KMS-11 (cell line): ENCODE measurements at regions not wholly inside any gene's neighbourhood (a gene's known extent, or its start where the extent isn't known, plus 50 kb on each side); places are given as distances from the start of the nearest gene placed in this dataset.
"Not testable (repeated sequence)": the region's sequence is repeated elsewhere in the genome, so short reads cannot be mapped to it uniquely, and the experiment has no call there.

Source experiments
- H2AFZ ChIP-seq: fragments of 200-600 bp; sonication (generic); 2 replicates; pipeline ENCODE4 v1.6.1; 2016; ENCODE audit warnings: antibody characterized with exemption, mixed run types, low read depth
- H3K27ac ChIP-seq: fragments of 200-600 bp; sonication (generic); 2 replicates; pipeline ENCODE4 v1.6.1; 2016; ENCODE audit warnings: mild to moderate bottlenecking, mixed run types
- H3K27me3 ChIP-seq: fragments of 200-600 bp; sonication (generic); 2 replicates; pipeline ENCODE4 v1.6.1; 2017; ENCODE audit warnings: mild to moderate bottlenecking, low read depth, mixed run types, moderate library complexity; ENCODE audit not compliant: insufficient read depth
- H3K36me3 ChIP-seq: fragments of 200-600 bp; sonication (generic); 2 replicates; pipeline ENCODE4 v1.6.1; 2017; ENCODE audit warnings: mild to moderate bottlenecking, mixed run types; ENCODE audit not compliant: insufficient read depth
- H3K4me1 ChIP-seq: fragments of 200-600 bp; sonication (generic); 2 replicates; pipeline ENCODE4 v1.6.1; 2016; ENCODE audit warnings: mild to moderate bottlenecking, low read depth, mixed run types; ENCODE audit not compliant: poor library complexity, severe bottlenecking
- H3K4me2 ChIP-seq: fragments of 200-600 bp; sonication (generic); 2 replicates; pipeline ENCODE4 v1.7.0; 2016; ENCODE audit warnings: mild to moderate bottlenecking, mixed run types
- H3K4me3 ChIP-seq: fragments of 200-600 bp; sonication (generic); IDR thresholded peaks from 2 replicates; pipeline ENCODE4 v1.6.1; 2017; ENCODE audit warnings: low read depth, low read length, mixed read lengths; ENCODE audit not compliant: insufficient read depth
- H3K79me2 ChIP-seq: fragments of 200-600 bp; sonication (generic); 2 replicates; pipeline ENCODE4 v1.6.1; 2016; ENCODE audit warnings: low read depth, mixed run types; ENCODE audit not compliant: insufficient read depth
- H3K9ac ChIP-seq: fragments of 200-600 bp; sonication (generic); 2 replicates; pipeline ENCODE4 v1.6.1; 2016; ENCODE audit warnings: mild to moderate bottlenecking, mixed run types
- H4K20me1 ChIP-seq: fragments of 200-600 bp; sonication (generic); 2 replicates; pipeline ENCODE4 v1.6.1; 2016; ENCODE audit warnings: mild to moderate bottlenecking, mixed run types; ENCODE audit not compliant: insufficient read depth
- CTCF ChIP-seq: fragments of 200-600 bp; sonication (generic); conservative IDR thresholded peaks from 2 replicates; pipeline ENCODE4 v1.6.1; 2017; ENCODE audit warnings: low read depth, mild to moderate bottlenecking, antibody characterized with exemption, low read length, moderate library complexity, mixed read lengths

- Histone ChIP-seq H3K4me2 (no peak overlapping the region), H3K4me3 (no peak overlapping the region), H3K27me3 (no peaks in the 10 kb centered on the region), H3K79me2 (no peaks in the 10 kb centered on the region), H3K27ac (no peak overlapping the region), H3K9ac (no peak overlapping the region), H2AFZ (no peak overlapping the region), H4K20me1 (no peaks in the 10 kb centered on the region), H3K36me3 (no peaks in the 10 kb centered on the region), H3K4me1 (no peaks in the 10 kb centered on the region)
- TF ChIP-seq CTCF: no peak
These were observed 101.7 kb upstream of the SMLR1 start for GRCh38 chr6:130725551-130725950.

- not testable (repeated sequence) for H3K27ac ChIP-seq, H2AFZ ChIP-seq, H3K9ac ChIP-seq, H3K4me1 ChIP-seq, H3K4me2 ChIP-seq, H3K79me2 ChIP-seq, H3K27me3 ChIP-seq, H3K36me3 ChIP-seq, H3K4me3 ChIP-seq, H4K20me1 ChIP-seq
These were observed 99.1 kb upstream of the SMLR1 start for GRCh38 chr6:130728064-130728463.

- no peak for TF ChIP-seq CTCF
- H3K4me1 ChIP-seq: no peaks in the 10 kb centered on the region
These were observed 96.6 kb upstream of the SMLR1 start for GRCh38 chr6:130730600-130730999.

DNA sequence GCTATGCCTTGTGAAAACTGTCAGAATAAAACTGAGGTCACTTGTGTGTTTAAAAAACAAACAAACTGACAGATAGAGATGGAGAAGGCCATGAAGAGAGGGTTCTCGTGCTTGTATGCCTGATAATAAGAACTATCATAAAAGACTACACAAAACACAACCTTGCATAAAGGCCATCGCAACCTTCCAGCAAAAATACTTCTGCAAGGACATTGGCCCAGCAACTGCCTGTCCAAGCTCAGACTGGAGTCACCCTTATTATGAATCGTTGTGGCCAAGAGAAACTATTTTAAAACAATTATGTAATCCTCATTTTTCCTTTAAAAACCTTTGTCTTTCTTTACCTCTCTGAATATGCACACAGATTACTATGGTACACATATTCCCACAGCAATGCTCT is 93.0 kb upstream of the SMLR1 start:
- Histone ChIP-seq H3K4me1 (no peaks in the 10 kb centered on the region), H3K27me3 (no peaks in the 10 kb centered on the region)
- no peak for TF ChIP-seq CTCF

More at GRCh38 chr6:130730600-130730999, 96.6 kb upstream of the SMLR1 start:
- Histone ChIP-seq H2AFZ (no peak overlapping the region), H3K27ac (no peak overlapping the region), H3K36me3 (no peaks in the 10 kb centered on the region), H3K4me3 (no peak overlapping the region), H3K4me2 (no peak overlapping the region), H3K27me3 (no peaks in the 10 kb centered on the region), H4K20me1 (no peaks in the 10 kb centered on the region), H3K9ac (no peak overlapping the region), H3K79me2 (no peaks in the 10 kb centered on the region)

DNA sequence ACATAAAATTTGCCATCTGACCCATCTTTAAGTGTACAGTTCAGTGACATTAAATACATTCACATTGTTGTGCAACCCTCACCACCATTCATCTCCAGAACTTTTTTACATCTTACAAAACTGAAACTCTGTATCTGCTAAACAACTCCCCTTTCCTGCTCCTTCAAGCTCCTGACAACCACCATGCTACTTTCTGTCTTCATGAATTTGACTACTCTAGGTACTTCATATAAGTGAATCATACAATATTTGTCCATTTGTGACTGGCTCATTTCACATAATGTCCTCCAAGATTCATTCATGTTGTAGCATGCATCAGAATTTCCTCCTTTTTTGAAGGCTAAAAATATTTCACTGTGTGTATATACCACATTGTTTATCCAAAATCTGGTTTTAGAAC is 86.9 kb upstream of the SMLR1 start:
- no peak for TF ChIP-seq CTCF

More for the DNA sequence above, 93.0 kb upstream of the SMLR1 start:
- H3K4me2 ChIP-seq: no peak overlapping the region
- H3K9ac ChIP-seq: no peak overlapping the region
- H3K4me3 ChIP-seq: no peak overlapping the region
- H3K36me3 ChIP-seq: no peaks in the 10 kb centered on the region
- no peaks in the 10 kb centered on the region for H3K79me2 ChIP-seq
- no peak overlapping the region for H2AFZ ChIP-seq
- no peak overlapping the region for H3K27ac ChIP-seq
- H4K20me1 ChIP-seq: no peaks in the 10 kb centered on the region

More for the DNA sequence above, 86.9 kb upstream of the SMLR1 start:
- H3K4me1 ChIP-seq: no peaks in the 10 kb centered on the region
- H3K4me2 ChIP-seq: no peak overlapping the region
- no peaks in the 10 kb centered on the region for H3K27me3 ChIP-seq
- H3K36me3 ChIP-seq: no peaks in the 10 kb centered on the region
- H4K20me1 ChIP-seq: no peaks in the 10 kb centered on the region
- no peak overlapping the region for H3K27ac ChIP-seq
- H3K4me3 ChIP-seq: no peak overlapping the region
- H2AFZ ChIP-seq: no peak overlapping the region
- no peak overlapping the region for H3K9ac ChIP-seq
- H3K79me2 ChIP-seq: no peaks in the 10 kb centered on the region
